IMR-90 (cell line): ENCODE measurements at regions not wholly inside any gene's neighbourhood (a gene's known extent, or its start where the extent isn't known, plus 50 kb on each side); places are given as distances from the start of the nearest gene placed in this dataset.

Experiments
- ATAC-seq: fragments of 200-7000 bp; cut with Tn5 transposase; 2 replicates; pipeline ENCODE4 v1.9.1; 2020; ENCODE audit warnings: low read depth, mild to moderate bottlenecking, moderate library complexity
- BruUV-seq: library from RNA; stranded (reverse); fragments of 400-500 nt; replicated peaks from 2 replicates; lab custom pipeline; 2021; lab: Mats Ljungman, UMichigan
- CTCF ChIA-PET: fragments of 300-600 bp; formaldehyde crosslinking; extraction: SDS; loops from one replicate; lab custom pipeline; 2021; ENCODE audit warnings: antibody characterized with exemption; lab: Yijun Ruan, JAX
- POLR2A ChIA-PET: fragments of 300-600 bp; sonication (Branson Sonifier 250); formaldehyde crosslinking; loops from one replicate; lab custom pipeline; 2022; ENCODE audit warnings: antibody characterized with exemption; ENCODE audit not compliant: unreplicated experiment; lab: Charles Lee
- DNase-seq: peaks from one replicate; pipeline ENCODE4 v3.0.0; 2013
- H2AFZ ChIP-seq: replicated peaks from 2 replicates; pipeline ENCODE3; 2013; ENCODE audit warnings: low read length, mild to moderate bottlenecking; ENCODE audit not compliant: poor library complexity
- H2AK5ac ChIP-seq: 2 replicates; pipeline ENCODE4 v1.6.1; 2013; ENCODE audit warnings: low read depth, low read length, inconsistent platforms
- H2AK9ac ChIP-seq: replicated peaks from 2 replicates; pipeline ENCODE3; 2013; ENCODE audit warnings: mild to moderate bottlenecking, low read depth, low read length, moderate library complexity; ENCODE audit not compliant: poor library complexity
- H2BK120ac ChIP-seq: 2 replicates; pipeline ENCODE4 v1.6.1; 2013; ENCODE audit warnings: low read depth, low read length, inconsistent platforms
- H2BK15ac ChIP-seq: 3 replicates; pipeline ENCODE4 v1.6.1; 2013; ENCODE audit warnings: low read depth, low read length, inconsistent platforms
- H2BK20ac ChIP-seq: 2 replicates; pipeline ENCODE4 v1.6.1; 2013; ENCODE audit warnings: low read depth, mild to moderate bottlenecking, inconsistent platforms, low read length, moderate library complexity
- H2BK5ac ChIP-seq: 2 replicates; pipeline ENCODE4 v1.6.1; 2013; ENCODE audit warnings: mild to moderate bottlenecking, low read depth, low read length, inconsistent platforms; ENCODE audit not compliant: poor library complexity, severe bottlenecking
- H3K14ac ChIP-seq: replicated peaks from 2 replicates; pipeline ENCODE4 v1.6.1; 2013; ENCODE audit warnings: low read depth, low read length, inconsistent platforms
- H3K18ac ChIP-seq: 2 replicates; pipeline ENCODE4 v1.6.1; 2013; ENCODE audit warnings: low read depth, low read length, control low read depth
- H3K23ac ChIP-seq: 2 replicates; pipeline ENCODE4 v1.6.1; 2013; ENCODE audit warnings: low read depth, low read length, inconsistent platforms
- H3K27ac ChIP-seq: 2 replicates; pipeline ENCODE4 v1.5.1; 2013; ENCODE audit warnings: mild to moderate bottlenecking, control low read depth, low read length; ENCODE audit not compliant: insufficient read depth
- H3K27me3 ChIP-seq: 2 replicates; pipeline ENCODE4 v1.6.1; 2013; ENCODE audit warnings: low read length; ENCODE audit not compliant: control insufficient read depth, insufficient read depth
- H3K36me3 ChIP-seq: 2 replicates; pipeline ENCODE4 v1.6.1; 2013; ENCODE audit warnings: low read length, mixed read lengths; ENCODE audit not compliant: control insufficient read depth, insufficient read depth
- H3K4ac ChIP-seq: 2 replicates; pipeline ENCODE4 v1.6.1; 2013; ENCODE audit warnings: low read depth, low read length, inconsistent platforms
- H3K4me1 ChIP-seq: 2 replicates; pipeline ENCODE4 v1.6.1; 2013; ENCODE audit warnings: low read length, mixed read lengths; ENCODE audit not compliant: control insufficient read depth, insufficient read depth
- H3K4me2 ChIP-seq: 2 replicates; pipeline ENCODE4 v1.6.1; 2013; ENCODE audit warnings: low read depth, mild to moderate bottlenecking, control low read depth, low read length, moderate library complexity
- H3K4me3 ChIP-seq: 2 replicates; pipeline ENCODE4 v1.5.1; 2013; ENCODE audit warnings: low read depth, mild to moderate bottlenecking, control low read depth, low read length, moderate library complexity; ENCODE audit not compliant: insufficient read depth
- H3K56ac ChIP-seq: 2 replicates; pipeline ENCODE4 v1.6.1; 2013; ENCODE audit warnings: low read length, inconsistent platforms; ENCODE audit not compliant: insufficient read depth; ENCODE audit errors: extremely low read depth
- H3K79me1 ChIP-seq, 2 experiments: 2 replicates each; pipeline ENCODE4 v1.6.1; 2013; ENCODE audit warnings: low read length in 2 of 2, inconsistent platforms in 1 of 2, low read depth in 1 of 2
- H3K9ac ChIP-seq: 2 replicates; pipeline ENCODE4 v1.6.1; 2013; ENCODE audit warnings: low read depth, low read length, control low read depth
- H3K9me1 ChIP-seq: 2 replicates; pipeline ENCODE4 v1.6.1; 2013; ENCODE audit warnings: low read length, inconsistent platforms; ENCODE audit not compliant: insufficient read depth
- H3K9me3 ChIP-seq: 2 replicates; pipeline ENCODE4 v1.6.1; 2013; ENCODE audit warnings: low read length; ENCODE audit not compliant: control insufficient read depth, insufficient read depth
- H4K20me1 ChIP-seq: 2 replicates; pipeline ENCODE4 v1.6.1; 2013; ENCODE audit warnings: low read length, inconsistent platforms; ENCODE audit not compliant: insufficient read depth
- H4K5ac ChIP-seq: 2 replicates; pipeline ENCODE4 v1.6.1; 2013; ENCODE audit warnings: mild to moderate bottlenecking, low read depth, low read length, control low read depth
- H4K8ac ChIP-seq, 2 experiments: 2 replicates each; pipeline ENCODE4 v1.6.1; 2013; ENCODE audit warnings: low read depth in 2 of 2, low read length in 2 of 2, control low read depth in 1 of 2, inconsistent platforms in 1 of 2
- H4K91ac ChIP-seq: 2 replicates; pipeline ENCODE4 v1.6.1; 2013; ENCODE audit warnings: low read depth, low read length, inconsistent platforms; ENCODE audit not compliant: insufficient read depth
- CEBPB ChIP-seq: IDR thresholded peaks from 2 replicates; pipeline ENCODE4 v1.6.1; 2012; ENCODE audit warnings: low read depth, low read length, improper control_type of control experiment
- CHD1 ChIP-seq: IDR thresholded peaks from 2 replicates; pipeline ENCODE4 v1.6.1; 2012; ENCODE audit warnings: low read depth, low read length, improper control_type of control experiment
- CTCF ChIP-seq: conservative IDR thresholded peaks from 2 replicates; pipeline ENCODE4 v1.5.1; 2012; ENCODE audit warnings: mild to moderate bottlenecking, low read depth, low read length, improper control_type of control experiment
- ELK1 ChIP-seq: fragments of 150-350 bp; IDR thresholded peaks from 2 replicates; pipeline ENCODE4 v1.6.1; 2016; ENCODE audit warnings: low read depth, mild to moderate bottlenecking, low read length, moderate library complexity, borderline replicate concordance
- FOS ChIP-seq: fragments of 150-350 bp; IDR thresholded peaks from 2 replicates; pipeline ENCODE4 v1.6.1; 2016; ENCODE audit warnings: low read depth, low read length
- MAFK ChIP-seq: IDR thresholded peaks from 2 replicates; pipeline ENCODE4 v1.6.1; 2012; ENCODE audit warnings: low read depth, low read length, improper control_type of control experiment
- MAZ ChIP-seq: IDR thresholded peaks from 2 replicates; pipeline ENCODE4 v1.6.1; 2012; ENCODE audit warnings: low read depth, mild to moderate bottlenecking, low read length, improper control_type of control experiment, moderate library complexity, borderline replicate concordance
- MXI1 ChIP-seq: IDR thresholded peaks from 2 replicates; pipeline ENCODE4 v1.6.1; 2012; ENCODE audit warnings: low read depth, mild to moderate bottlenecking, low read length, moderate library complexity, borderline replicate concordance
- NFE2L2 ChIP-seq: fragments of 150-350 bp; IDR thresholded peaks from 2 replicates; pipeline ENCODE4 v1.6.1; 2016; ENCODE audit warnings: low read depth, mild to moderate bottlenecking, low read length
- RAD21 ChIP-seq: IDR thresholded peaks from 2 replicates; pipeline ENCODE4 v1.6.1; 2012; ENCODE audit warnings: low read length, improper control_type of control experiment
- RFX5 ChIP-seq: IDR thresholded peaks from 2 replicates; pipeline ENCODE4 v1.8.0; 2012; ENCODE audit warnings: low read depth, mild to moderate bottlenecking, low read length, moderate library complexity
- USF2 ChIP-seq: fragments of 150-350 bp; IDR thresholded peaks from 2 replicates; pipeline ENCODE4 v1.6.1; 2017; ENCODE audit warnings: mild to moderate bottlenecking, antibody characterized with exemption, low read length, low read depth
- WGBS, 2 experiments: methylation state at CpG; one replicate each; pipeline versions ENCODE4 v1.1.5 to v1.1.7; 2013; ENCODE audit warnings: missing lambda C conversion rate in 2 of 2; ENCODE audit not compliant: insufficient read length in 1 of 2; ENCODE audit errors: extremely low coverage in 2 of 2; 5-methylcytosine and 5-hydroxymethylcytosine counted together
- dilution Hi-C: fragments of 300-500 bp; cut with HindIII; formaldehyde crosslinking; loops from one replicate; pipeline ENCODE4 v1.14.3; 2018; ENCODE audit warnings: low sequenced_read_pairs; ENCODE audit not compliant: unreplicated experiment
- in situ Hi-C: fragments of 300-500 bp; cut with MboI; formaldehyde crosslinking; loops from 3 replicates; pipeline ENCODE4 v1.14.3; 2019; ENCODE audit warnings: low sequenced_read_pairs, inconsistent platforms, mixed read lengths
- intact Hi-C: fragments of 100-400 bp; cut with micrococcal nuclease; formaldehyde crosslinking; loops from 2 replicates; pipeline ENCODE4 v1.10.0; 2022

- Histone ChIP-seq H2AK5ac (no peak overlapping the region), H3K4ac (no peak overlapping the region), H3K18ac (no peak overlapping the region), H4K5ac (no peak overlapping the region), H3K36me3 (no peaks in the 10 kb centered on the region), H4K91ac (no peak overlapping the region), H2BK20ac (no peak overlapping the region), H2AFZ (no peak overlapping the region), H2BK15ac (no peak overlapping the region), H3K79me1 (no peaks in the 10 kb centered on the region), H3K9ac (no peak overlapping the region), H3K23ac (no peak overlapping the region), H3K9me1 (no peaks in the 10 kb centered on the region), H3K4me3 (no peak overlapping the region), H3K27ac (no peak overlapping the region), H2BK5ac (no peak overlapping the region), H2BK120ac (no peak overlapping the region), H2AK9ac (no peak overlapping the region), H3K14ac (no peak overlapping the region), H4K8ac (no peak overlapping the region), H4K20me1 (no peaks in the 10 kb centered on the region), H3K27me3 (no peaks in the 10 kb centered on the region), H3K56ac (no peak overlapping the region), H3K4me2 (no peak overlapping the region), H3K4me1 (no peaks in the 10 kb centered on the region), H3K9me3 (no peaks in the 10 kb centered on the region)
- no TSS peak for BruUV-seq
- DNase-seq (no peak), ATAC-seq (no peak)
- dilution Hi-C loops (no loop called here), in situ Hi-C loops (no loop called here), intact Hi-C loops (no loop called here)
- CTCF ChIA-PET = no interaction called here
- POLR2A ChIA-PET = no interaction called here
- no CpG with 5 or more reads among the region's 2 CpGs for WGBS, 2 experiments
- TF ChIP-seq CHD1 (no peak), MXI1 (no peak), CTCF (no peak), ELK1 (no peak), FOS (no peak), MAFK (no peak), NFE2L2 (no peak), MAZ (no peak), RAD21 (no peak), RFX5 (no peak), CEBPB (no peak), USF2 (no peak)
Observed at GRCh38 chrX:117397844-117398243, 718.8 kb downstream of the KLHL13 start.
